Right atrium auricular region (tissue), 2 donors: ENCODE measurements at regions not wholly inside any gene's neighbourhood (a gene's known extent, or its start where the extent isn't known, plus 50 kb on each side); places are given as distances from the start of the nearest gene placed in this dataset.

Experiments used
- DNase-seq: peaks from one replicate; pipeline ENCODE4 v3.0.0-alpha.2; 2019; ENCODE audit warnings: low spot score
- H3K27ac ChIP-seq, 2 donors: fragments of 200-600 bp; sonication (generic); 1 replicate in 1 of 2; 2 replicates in 1 of 2; pipeline ENCODE4 v1.5.1; 2016 to 2019
- H3K27me3 ChIP-seq, 2 donors: fragments of 200-600 bp; sonication (generic); one replicate each; pipeline versions ENCODE4 v1.5.1 to v1.6.0; 2017 to 2019
- H3K36me3 ChIP-seq: fragments of 200-600 bp; sonication (generic); one replicate; pipeline ENCODE4 v1.5.1; 2016
- H3K4me1 ChIP-seq, 2 donors: fragments of 200-600 bp; sonication (generic); one replicate each; pipeline versions ENCODE4 v1.5.1 to v1.6.0; 2017 to 2019
- H3K4me3 ChIP-seq, 2 donors: fragments of 200-600 bp; sonication (generic); 1 replicate in 1 of 2; 2 replicates in 1 of 2; pipeline ENCODE4 v1.5.1; 2017 to 2019; ENCODE audit warnings: mild to moderate bottlenecking in 1 of 2, moderate library complexity in 1 of 2
- H3K9me3 ChIP-seq, 2 donors: fragments of 200-600 bp; sonication (generic); one replicate each; pipeline ENCODE4 v1.5.1; 2019
- CTCF ChIP-seq, 2 donors: fragments of 200-600 bp; sonication (generic); IDR thresholded peaks; one replicate each; pipeline ENCODE4 v1.5.1; 2019; ENCODE audit warnings: antibody characterized with exemption in 2 of 2

GRCh38 chr2:226125176-226125883 lies 674.3 kb downstream of the IRS1 start:
- Histone ChIP-seq H3K27ac (peak overlapping the region in 1 of 2 donors; percentile 20), H3K4me1 (no peaks in the 10 kb centered on the region), H3K4me3 (no peak overlapping the region), H3K27me3 (no peaks in the 10 kb centered on the region), H3K36me3 (no peaks in the 10 kb centered on the region), H3K9me3 (no peaks in the 10 kb centered on the region)
- no peak for DNase-seq
- TF ChIP-seq CTCF (IDR thresholded peaks at IDR 0.05) = no peak

- Histone ChIP-seq H3K4me3 (no peak overlapping the region), H3K27ac (peak overlapping the region in 1 of 2 donors; percentile 20), H3K4me1 (no peaks in the 10 kb centered on the region), H3K36me3 (no peaks in the 10 kb centered on the region), H3K9me3 (no peaks in the 10 kb centered on the region), H3K27me3 (no peaks in the 10 kb centered on the region)
- no peak for TF ChIP-seq CTCF (IDR thresholded peaks at IDR 0.05)
- no peak for DNase-seq
These were observed 675.0 kb downstream of the IRS1 start for GRCh38 chr2:226124548-226125011.

DNA sequence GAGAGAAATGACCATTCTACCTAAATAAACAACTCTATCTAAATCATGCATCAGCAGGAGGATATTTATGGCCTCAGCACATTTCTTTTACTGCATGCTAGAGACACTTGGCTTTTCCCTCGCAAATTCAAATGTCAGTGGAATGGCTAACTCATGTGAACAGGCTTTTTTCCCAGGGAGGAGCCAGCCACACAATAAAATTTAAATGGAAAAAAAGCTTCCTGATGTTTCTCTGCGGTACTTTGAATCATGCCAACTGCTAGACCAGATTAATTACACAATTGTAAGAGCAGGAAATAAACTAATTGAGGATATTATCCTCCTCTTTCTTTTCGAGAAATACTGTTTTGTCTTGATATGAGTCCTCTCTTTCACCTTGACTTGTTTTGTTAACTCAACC lies 676.3 kb downstream of the IRS1 start:
- no peaks in the 10 kb centered on the region for H3K4me1 ChIP-seq
- DNase-seq = no peak
- H3K4me3 ChIP-seq = no peak overlapping the region
- no peak for TF ChIP-seq CTCF (IDR thresholded peaks at IDR 0.05)
- no peaks in the 10 kb centered on the region for H3K9me3 ChIP-seq
- no peaks in the 10 kb centered on the region for H3K36me3 ChIP-seq
- no peak overlapping the region for H3K27ac ChIP-seq
- H3K27me3 ChIP-seq = no peaks in the 10 kb centered on the region

DNA sequence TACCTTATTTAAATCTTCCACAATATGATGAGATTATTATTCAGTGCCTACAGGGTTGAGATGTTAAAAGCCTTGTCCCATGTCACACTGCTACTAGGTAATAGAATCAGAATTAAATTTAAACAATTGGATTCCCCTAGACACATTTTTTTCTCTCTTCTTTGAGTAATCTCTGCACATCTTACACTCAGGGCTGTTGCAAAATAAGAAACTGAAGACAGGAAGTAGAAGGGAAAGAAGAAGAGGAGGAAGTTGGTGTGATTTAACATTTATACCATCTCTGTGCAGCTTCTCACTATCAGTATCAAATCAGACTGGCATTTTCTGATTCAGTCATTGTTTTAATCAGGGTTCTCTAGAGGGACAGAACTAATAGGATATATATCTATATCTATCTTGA lies 677.6 kb downstream of the IRS1 start:
- no peaks in the 10 kb centered on the region for H3K4me1 ChIP-seq
- no peak overlapping the region for H3K4me3 ChIP-seq
- H3K27me3 ChIP-seq = no peaks in the 10 kb centered on the region
- TF ChIP-seq CTCF (IDR thresholded peaks at IDR 0.05) = no peak
- H3K36me3 ChIP-seq = no peaks in the 10 kb centered on the region
- H3K27ac ChIP-seq = no peak overlapping the region
- no peaks in the 10 kb centered on the region for H3K9me3 ChIP-seq
- DNase-seq = no peak

DNA sequence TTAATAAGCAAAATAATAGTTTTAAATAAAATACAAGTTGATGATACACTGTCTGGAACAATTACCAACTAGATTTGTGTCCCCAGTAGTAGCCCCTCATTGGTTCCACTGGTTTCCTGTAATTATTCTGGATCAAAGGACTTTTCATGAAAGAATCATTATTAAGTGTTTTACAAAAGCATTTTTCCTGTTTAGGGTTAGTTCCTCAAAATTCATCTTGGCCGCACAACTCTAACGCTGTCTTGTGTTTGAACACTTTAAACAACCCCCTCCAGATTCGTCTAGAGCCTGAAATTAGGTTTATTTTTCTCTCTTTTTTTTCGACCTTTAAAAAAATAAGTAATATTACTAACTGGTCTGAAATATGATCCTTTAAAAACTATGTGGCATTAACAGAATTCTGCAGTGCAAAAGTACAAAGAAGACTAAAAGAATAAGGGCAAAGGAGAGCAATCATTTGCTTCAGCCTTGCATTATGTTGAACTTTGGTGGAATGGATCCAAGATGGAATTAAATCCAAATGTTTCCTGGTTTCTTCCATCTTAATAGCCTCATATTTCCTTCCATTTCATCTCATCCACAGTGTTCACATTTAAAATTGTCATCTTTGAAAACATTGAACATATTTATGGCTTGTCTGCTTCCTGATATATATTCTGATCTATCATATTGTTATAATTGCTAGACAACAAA lies 678.4 kb downstream of the IRS1 start:
- DNase-seq = no peak
- no peak for TF ChIP-seq CTCF (IDR thresholded peaks at IDR 0.05)
- Histone ChIP-seq H3K27ac (no peak overlapping the region), H3K4me3 (no peak overlapping the region), H3K36me3 (no peaks in the 10 kb centered on the region), H3K9me3 (no peaks in the 10 kb centered on the region), H3K27me3 (no peaks in the 10 kb centered on the region), H3K4me1 (no peaks in the 10 kb centered on the region)
